ENCODE measurements at regions not wholly inside any gene's neighbourhood (a gene's known extent, or its start where the extent isn't known, plus 50 kb on each side); places are given as distances from the start of the nearest gene placed in this dataset.

- no peak for DNase-seq (ENCODE audit: low spot score)
These were observed 133.4 kb downstream of the ATG4C start for GRCh38 chr1:62917314-62917713.

GRCh38 chr1:62917805-62918204 lies 133.9 kb downstream of the ATG4C start:
- DNase-seq (ENCODE audit: low spot score) = no peak

- DNase-seq (ENCODE audit: low spot score) = no peak
These were observed 134.8 kb downstream of the ATG4C start for GRCh38 chr1:62918700-62919099.

GRCh38 chr1:62922006-62922405 lies 138.1 kb downstream of the ATG4C start:
- no peak for DNase-seq (ENCODE audit: low spot score)

GRCh38 chr1:62924983-62925790 lies 141.3 kb downstream of the ATG4C start:
- DNase-seq (ENCODE audit: low spot score) = no peak

- no peak for DNase-seq (ENCODE audit: low spot score)
These were observed 142.8 kb downstream of the ATG4C start for GRCh38 chr1:62926681-62927252.

- no peak for DNase-seq (ENCODE audit: low spot score)
These were observed 145.0 kb downstream of the ATG4C start for GRCh38 chr1:62928885-62929284.

GRCh38 chr1:62937634-62938296 lies 153.8 kb downstream of the ATG4C start:
- DNase-seq (ENCODE audit: low spot score) = no peak

GRCh38 chr1:62941780-62942179 lies 157.8 kb downstream of the ATG4C start:
- no peak for DNase-seq (ENCODE audit: low spot score)

GRCh38 chr1:62946511-62946910 lies 162.6 kb downstream of the ATG4C start:
- DNase-seq (ENCODE audit: low spot score) = no peak

- no peak for DNase-seq (ENCODE audit: low spot score)
These were observed 167.5 kb downstream of the ATG4C start for GRCh38 chr1:62951428-62951827.

- DNase-seq (ENCODE audit: low spot score) = no peak
These were observed 168.7 kb downstream of the ATG4C start for GRCh38 chr1:62952596-62952995.

- DNase-seq (ENCODE audit: low spot score) = no peak
These were observed 169.7 kb downstream of the ATG4C start for GRCh38 chr1:62953633-62954032.

- no peak for DNase-seq (ENCODE audit: low spot score)
These were observed 170.8 kb downstream of the ATG4C start for GRCh38 chr1:62954758-62955157.

- DNase-seq (ENCODE audit: low spot score) = no peak
These were observed 171.7 kb downstream of the ATG4C start for GRCh38 chr1:62955666-62956065.

GRCh38 chr1:62962014-62962812 lies 178.3 kb downstream of the ATG4C start:
- no peak for DNase-seq (ENCODE audit: low spot score)

- peak; percentile 68 for DNase-seq (ENCODE audit: low spot score)
These were observed 179.2 kb downstream of the ATG4C start for GRCh38 chr1:62962901-62963776.

- no peak for DNase-seq (ENCODE audit: low spot score)
These were observed 180.2 kb downstream of the ATG4C start for GRCh38 chr1:62964141-62964540.

GRCh38 chr1:62967031-62967430 lies 183.1 kb downstream of the ATG4C start:
- no peak for DNase-seq (ENCODE audit: low spot score)

GRCh38 chr1:62977366-62977765 lies 193.4 kb downstream of the ATG4C start:
- no peak for DNase-seq (ENCODE audit: low spot score)

GRCh38 chr1:62978741-62979140 lies 194.8 kb downstream of the ATG4C start:
- DNase-seq (ENCODE audit: low spot score) = no peak
